Choroid plexus epithelial cell (primary cell): ENCODE measurements at regions not wholly inside any gene's neighbourhood (a gene's known extent, or its start where the extent isn't known, plus 50 kb on each side); places are given as distances from the start of the nearest gene placed in this dataset.

ENCODE experiments used
- DNase-seq: peaks from one replicate; pipeline ENCODE4 v3.0.0-alpha.2; 2010; ENCODE audit warnings: low read depth
- H3K4me3 ChIP-seq: 2 replicates; pipeline ENCODE4 v1.5.1; 2011; ENCODE audit warnings: low read depth, mild to moderate bottlenecking, control low read depth, low read length, moderate library complexity
- CTCF ChIP-seq: conservative IDR thresholded peaks from 2 replicates; pipeline ENCODE4 v1.5.1; 2011; ENCODE audit warnings: low read depth, mild to moderate bottlenecking, control low read depth, inconsistent platforms, low read length, moderate library complexity

GRCh38 chr20:48273843-48274242, 488.6 kb upstream of the SULF2 start:
- no peak for DNase-seq
- H3K4me3 ChIP-seq = no peak overlapping the region
- TF ChIP-seq CTCF = no peak

GRCh38 chr20:48270885-48271284, 485.6 kb upstream of the SULF2 start:
- DNase-seq = no peak
- no peak overlapping the region for H3K4me3 ChIP-seq
- TF ChIP-seq CTCF = no peak

- no peak for DNase-seq
- TF ChIP-seq CTCF = no peak
- no peak overlapping the region for H3K4me3 ChIP-seq
These were observed 482.8 kb upstream of the SULF2 start for GRCh38 chr20:48267860-48268633.

GRCh38 chr20:48266571-48266970, 481.3 kb upstream of the SULF2 start:
- DNase-seq = no peak
- H3K4me3 ChIP-seq = no peak overlapping the region
- no peak for TF ChIP-seq CTCF

- no peak for TF ChIP-seq CTCF
- no peak for DNase-seq
- no peak overlapping the region for H3K4me3 ChIP-seq
These were observed 480.5 kb upstream of the SULF2 start for GRCh38 chr20:48265791-48266190.

- no peak overlapping the region for H3K4me3 ChIP-seq
- TF ChIP-seq CTCF = no peak
- no peak for DNase-seq
These were observed 477.7 kb upstream of the SULF2 start for GRCh38 chr20:48262955-48263354.

- no peak for DNase-seq
- H3K4me3 ChIP-seq = no peak overlapping the region
- no peak for TF ChIP-seq CTCF
These were observed 477.2 kb upstream of the SULF2 start for GRCh38 chr20:48262466-48262865.
